ENCODE measurements at regions not wholly inside any gene's neighbourhood (a gene's known extent, or its start where the extent isn't known, plus 50 kb on each side); places are given as distances from the start of the nearest gene placed in this dataset.

DNA sequence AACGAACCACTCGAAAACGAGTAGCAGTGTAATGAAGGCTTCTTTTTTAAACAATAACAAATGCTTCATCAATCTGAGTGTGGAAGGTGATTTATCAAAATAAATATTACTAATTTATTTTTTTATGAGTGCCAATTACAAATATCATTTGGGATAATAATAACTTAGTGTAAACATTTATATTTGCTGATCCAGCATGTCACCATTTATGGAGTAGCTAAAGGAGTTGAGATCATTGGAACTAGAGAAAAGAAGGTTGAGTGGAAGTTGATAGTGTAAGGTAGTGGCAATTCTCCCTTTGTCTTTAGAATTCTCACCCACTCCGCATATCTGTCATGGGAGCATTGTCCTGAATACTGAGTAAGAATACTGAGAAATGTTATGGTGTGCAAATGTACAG lies 67.1 kb upstream of the KIF26B start:
- no peak for TF ChIP-seq POLR2AphosphoS5 (IDR thresholded peaks at IDR 0.05; ENCODE audit: insufficient read depth in 1 of 2, low read depth in 1 of 2)
- TF ChIP-seq, protein P1, sequence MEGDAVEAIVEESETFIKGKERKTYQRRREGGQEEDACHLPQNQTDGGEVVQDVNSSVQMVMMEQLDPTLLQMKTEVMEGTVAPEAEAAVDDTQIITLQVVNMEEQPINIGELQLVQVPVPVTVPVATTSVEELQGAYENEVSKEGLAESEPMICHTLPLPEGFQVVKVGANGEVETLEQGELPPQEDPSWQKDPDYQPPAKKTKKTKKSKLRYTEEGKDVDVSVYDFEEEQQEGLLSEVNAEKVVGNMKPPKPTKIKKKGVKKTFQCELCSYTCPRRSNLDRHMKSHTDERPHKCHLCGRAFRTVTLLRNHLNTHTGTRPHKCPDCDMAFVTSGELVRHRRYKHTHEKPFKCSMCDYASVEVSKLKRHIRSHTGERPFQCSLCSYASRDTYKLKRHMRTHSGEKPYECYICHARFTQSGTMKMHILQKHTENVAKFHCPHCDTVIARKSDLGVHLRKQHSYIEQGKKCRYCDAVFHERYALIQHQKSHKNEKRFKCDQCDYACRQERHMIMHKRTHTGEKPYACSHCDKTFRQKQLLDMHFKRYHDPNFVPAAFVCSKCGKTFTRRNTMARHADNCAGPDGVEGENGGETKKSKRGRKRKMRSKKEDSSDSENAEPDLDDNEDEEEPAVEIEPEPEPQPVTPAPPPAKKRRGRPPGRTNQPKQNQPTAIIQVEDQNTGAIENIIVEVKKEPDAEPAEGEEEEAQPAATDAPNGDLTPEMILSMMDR (IDR thresholded peaks at IDR 0.05), result no peak
